ENCODE measurements at regions not wholly inside any gene's neighbourhood (a gene's known extent, or its start where the extent isn't known, plus 50 kb on each side); places are given as distances from the start of the nearest gene placed in this dataset.

DNA sequence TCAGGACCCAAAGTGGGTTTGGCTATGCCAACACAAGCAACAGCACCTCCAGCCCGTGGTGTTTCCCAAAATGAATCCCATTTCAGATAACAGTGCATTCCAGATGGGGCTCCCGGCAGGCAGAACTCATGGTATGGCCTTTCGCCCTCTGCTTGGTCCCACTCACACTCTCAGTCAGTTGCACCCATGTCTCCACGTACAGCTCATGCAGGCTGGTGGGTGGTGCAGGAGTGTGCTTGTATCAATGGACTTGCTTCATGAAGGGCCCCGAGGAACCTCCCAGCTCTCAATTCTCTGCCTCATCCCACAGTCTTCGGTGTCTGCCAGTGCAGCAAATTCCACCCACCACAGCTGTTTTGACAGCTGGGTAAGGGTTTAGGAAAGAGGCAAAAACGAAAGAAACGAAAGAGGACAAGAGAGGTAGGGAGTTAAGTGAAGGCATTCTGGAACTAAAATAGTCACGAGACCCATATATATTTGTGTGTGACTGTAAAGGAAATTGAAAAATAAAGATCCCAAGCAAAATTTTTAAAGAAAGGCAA lies 278.1 kb downstream of the DCDC2C start:
- no peak for TF ChIP-seq EZH2phosphoT487 (IDR thresholded peaks at IDR 0.05; ENCODE audit: insufficient read depth, low read depth)
- TF ChIP-seq EZH2 (IDR thresholded peaks at IDR 0.05; ENCODE audit: insufficient read depth, poor library complexity, severe bottlenecking), result no peak

All from GM23248 (cell line).